Hematopoietic multipotent progenitor cell treated with erythropoietin and hydrocortisone succinate and interleukin-3 and kit ligand, for 6 days (in vitro differentiated cells): ENCODE measurements at regions not wholly inside any gene's neighbourhood (a gene's known extent, or its start where the extent isn't known, plus 50 kb on each side); places are given as distances from the start of the nearest gene placed in this dataset.

Source experiments
- DNase-seq: peaks from one replicate; pipeline ENCODE4 v3.0.0-alpha.2; 2015

DNA sequence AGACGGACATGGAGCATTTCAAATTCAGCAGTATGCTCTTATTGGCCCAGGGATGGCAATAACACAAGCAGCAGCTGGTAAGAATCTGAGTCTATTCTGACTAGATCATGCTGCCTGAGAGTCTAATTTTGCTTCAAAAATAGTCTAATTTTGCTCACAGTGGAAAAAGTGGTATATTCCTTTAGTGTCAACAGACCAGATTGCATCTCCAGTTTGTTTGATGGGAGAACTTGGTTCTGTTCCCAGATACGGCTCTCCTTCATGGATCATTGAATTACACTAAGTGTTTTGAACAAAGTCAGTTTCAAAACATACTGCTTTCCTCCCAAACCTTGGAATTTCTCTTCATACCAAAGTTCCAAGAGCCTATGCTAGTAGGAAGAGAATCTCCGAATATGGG, 586.1 kb downstream of the RNF144B start:
- no peak for DNase-seq

DNA sequence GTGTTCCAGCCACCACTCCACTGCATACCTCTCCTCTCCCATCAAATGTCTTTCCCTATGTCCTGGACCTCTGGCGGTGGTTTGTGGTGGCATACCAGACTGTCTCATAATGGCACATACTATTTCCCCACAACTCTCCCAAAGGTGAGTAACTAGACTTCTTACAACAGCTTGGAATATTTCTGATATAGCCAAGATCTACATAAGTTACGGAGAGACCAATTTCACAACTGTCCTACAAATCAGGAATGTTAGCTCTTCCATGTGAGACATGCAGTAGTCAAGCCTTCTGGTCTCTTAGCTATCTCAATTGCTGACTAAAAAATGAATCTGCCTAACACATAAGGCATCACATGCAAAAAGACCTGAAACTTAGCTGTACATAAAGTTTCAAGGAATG, 588.9 kb downstream of the RNF144B start:
- no peak for DNase-seq

DNA sequence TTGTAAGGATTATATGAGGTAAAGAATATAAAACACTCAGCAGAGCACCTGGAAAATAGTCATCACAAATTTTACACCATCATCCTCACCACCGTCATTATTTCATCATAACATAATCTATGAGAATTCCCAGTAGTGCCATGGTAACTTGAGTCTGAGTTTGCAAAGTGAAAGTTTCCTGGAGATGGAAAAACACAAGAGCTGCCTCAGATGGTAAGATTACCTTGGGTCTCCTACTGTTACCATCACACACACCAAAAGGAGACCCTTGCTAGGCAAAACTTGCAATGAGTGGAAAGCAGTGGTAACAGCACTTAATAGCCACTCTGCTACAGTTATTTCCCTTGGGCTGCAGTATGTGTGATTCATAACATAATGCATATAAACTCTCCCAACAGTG, 589.8 kb downstream of the RNF144B start:
- DNase-seq, result no peak

DNA sequence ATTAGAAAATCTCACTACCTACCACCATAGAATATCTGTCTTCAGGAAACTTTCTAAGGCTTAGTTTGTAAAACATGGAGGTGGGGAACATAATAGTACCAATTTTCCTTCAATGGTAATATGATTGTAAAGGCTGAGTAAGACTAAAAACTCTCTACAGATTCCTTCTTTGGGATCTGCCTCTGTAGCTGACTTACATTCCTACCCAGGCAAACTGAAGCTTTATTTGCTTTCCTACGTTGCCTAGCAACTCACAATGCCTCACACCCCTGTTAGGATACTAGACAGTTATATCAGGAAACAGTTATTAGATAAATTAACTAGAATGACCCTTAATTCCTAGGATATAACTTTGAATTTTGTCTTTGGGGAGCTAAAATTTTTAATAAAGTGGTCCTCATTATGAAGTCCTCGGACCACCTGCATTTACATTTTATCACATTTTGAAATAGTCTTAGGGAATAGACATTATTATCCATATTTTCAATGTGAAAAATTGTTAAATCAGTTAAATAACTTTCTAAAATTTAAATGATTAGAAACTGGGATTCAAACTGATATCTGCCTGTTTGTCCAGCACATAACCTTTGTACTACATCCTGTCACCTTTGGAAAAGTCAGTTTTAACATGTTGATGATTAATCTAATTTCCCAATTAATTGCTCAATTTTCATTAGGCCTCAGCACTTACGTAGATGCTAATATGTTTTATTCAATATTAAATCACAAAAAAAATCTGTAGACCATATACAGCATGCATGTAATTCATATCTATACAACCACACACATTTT, 591.4 kb downstream of the RNF144B start:
- DNase-seq, result no peak

DNA sequence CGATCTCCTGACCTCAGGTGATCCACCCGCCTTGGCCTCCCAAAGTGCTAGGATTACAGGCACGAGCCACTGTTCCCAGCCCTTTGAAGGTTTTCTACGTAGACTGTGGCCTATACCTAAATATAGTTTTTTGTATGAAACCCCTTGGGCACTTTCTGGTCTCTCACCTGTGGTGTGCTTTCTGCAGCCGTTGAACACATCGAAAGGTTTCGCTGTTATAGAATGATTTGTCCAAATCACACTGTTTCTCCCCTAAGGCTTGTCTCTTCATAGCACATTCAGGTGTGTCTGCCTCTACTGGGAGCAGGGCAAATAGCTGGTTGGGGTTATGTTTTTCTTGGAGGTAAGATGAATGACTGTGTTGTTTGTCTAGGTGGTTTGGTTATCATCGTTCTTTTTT, 597.9 kb downstream of the RNF144B start:
- DNase-seq, result no peak

DNA sequence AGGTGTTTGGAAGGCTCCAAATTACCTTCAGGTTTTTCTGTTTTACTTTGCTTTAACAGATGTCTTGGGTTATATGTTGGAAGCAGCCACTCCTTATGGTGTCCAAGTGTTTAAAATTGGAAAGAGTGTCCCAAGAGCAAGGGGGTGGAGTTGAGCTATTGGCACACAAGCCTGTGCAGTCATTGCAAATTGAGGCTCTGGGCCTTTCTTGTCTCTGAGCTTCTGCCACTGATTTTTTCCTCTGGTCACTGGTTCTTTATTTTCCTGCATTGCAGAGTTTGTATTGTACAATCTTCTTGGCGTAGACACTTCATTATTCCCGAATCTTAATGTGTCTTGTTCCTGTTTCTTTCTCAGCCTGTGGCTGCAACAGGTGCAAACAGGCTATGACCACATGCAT, 598.8 kb downstream of the RNF144B start:
- DNase-seq, result no peak

DNA sequence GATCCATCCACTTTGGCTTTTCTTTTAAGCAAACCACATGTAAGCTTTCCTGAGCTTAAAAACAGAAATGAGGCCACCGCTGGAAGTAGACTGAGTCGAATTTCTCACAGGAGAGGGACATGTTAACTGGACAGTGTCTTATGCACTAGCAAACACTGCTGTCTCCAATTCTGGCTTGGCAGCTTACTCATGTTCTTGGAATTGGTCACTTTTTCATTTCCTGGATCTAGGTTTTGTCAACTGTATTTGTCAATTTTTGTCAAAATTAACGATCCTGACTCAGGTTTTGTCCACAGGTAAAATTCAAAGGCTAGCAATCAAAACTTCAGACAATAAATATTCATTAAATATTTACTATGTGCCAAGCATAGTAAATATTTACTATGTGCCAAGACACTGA, 601.5 kb downstream of the RNF144B start:
- DNase-seq, result no peak

DNA sequence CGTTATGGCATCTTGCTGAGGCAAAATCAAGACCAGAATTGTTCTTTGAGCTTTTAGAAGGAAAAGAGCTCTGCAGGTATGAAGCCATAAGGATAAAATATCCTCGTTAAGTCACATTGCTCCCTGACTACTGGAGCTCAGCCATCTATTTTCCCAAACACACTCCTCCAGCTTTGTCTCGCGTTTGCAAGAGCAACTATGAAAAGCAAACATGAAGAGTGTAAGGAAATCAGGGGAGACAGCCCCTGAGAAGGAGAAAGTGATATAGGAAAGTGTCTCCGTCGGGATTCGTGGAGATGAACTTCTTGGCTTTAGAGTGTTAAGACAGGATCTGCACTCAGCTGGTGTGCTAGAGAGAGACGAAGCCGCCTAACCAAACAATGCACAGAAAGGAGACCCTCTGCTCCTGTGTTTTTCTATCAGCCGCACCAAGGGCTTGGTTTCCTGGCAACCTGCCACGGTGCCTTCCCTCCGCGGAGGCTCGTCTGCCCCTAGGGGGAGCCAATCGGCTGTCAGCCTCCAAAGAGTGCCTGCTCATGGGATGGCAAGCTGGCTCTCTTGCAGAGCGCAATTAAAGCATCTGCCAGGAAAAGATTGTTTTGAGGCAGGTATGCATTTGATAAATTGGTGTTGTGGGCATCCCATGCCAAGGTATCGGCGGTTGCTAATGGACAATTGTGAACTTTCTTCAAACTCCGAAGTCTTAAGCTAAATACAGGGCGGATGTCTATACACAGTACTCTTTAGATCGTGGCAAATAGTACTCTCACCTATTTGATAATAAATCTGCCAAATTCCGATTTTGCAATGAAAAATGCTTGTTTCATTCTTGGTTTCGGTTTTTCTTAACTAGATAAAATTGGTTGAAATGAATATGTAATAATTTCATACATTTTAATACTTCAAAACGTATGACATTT, 603.2 kb downstream of the RNF144B start:
- peak; percentile 83 for DNase-seq

DNA sequence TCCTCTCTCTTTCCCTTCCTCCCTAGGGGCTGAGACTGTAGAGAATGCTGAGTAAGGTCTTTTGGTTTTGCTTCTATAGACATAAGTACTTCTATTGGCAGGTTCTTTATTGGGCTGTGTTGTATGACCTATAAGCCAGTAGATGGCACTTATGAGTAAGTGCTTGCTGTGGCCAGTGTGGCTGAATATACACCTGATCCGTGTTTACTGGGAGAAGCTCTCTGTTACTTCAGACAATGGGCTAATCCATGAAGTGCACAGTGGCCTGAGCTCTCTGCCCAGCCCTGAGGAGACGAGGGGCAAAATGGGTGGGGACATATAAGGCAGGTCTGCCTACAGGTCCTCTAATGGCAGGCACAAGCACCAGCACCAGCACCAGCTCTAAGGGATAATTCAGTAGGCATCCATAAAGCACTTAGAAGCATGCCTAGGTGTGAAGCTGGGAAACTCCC, 610.3 kb downstream of the RNF144B start:
- peak; percentile 66 for DNase-seq

DNA sequence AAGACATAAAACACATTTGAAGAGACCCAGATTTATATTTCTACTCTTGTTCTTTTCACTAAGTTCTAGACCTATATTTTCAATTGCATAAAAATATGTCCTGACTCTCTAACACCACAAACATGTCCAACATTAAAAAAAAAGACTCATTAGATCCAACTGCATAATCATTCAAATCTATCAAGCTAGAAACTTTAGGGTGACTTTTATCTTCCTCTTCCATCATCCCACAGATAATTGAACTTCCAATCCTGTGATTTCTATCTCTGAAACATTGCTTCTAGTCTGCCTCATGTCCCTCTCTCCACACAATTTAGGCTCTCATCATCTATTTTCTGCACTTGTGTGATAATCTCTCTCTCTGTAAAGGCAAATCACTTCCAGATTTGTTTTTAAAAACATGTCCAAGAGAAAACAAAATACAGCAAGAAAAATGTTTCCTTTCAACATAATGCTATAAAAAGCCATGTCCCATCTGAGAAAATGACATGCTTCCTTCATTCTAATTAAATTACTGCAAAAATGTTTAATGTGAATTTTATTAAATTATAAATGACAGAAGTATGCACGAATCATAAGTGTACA, 615.9 kb downstream of the RNF144B start:
- no peak for DNase-seq

DNA sequence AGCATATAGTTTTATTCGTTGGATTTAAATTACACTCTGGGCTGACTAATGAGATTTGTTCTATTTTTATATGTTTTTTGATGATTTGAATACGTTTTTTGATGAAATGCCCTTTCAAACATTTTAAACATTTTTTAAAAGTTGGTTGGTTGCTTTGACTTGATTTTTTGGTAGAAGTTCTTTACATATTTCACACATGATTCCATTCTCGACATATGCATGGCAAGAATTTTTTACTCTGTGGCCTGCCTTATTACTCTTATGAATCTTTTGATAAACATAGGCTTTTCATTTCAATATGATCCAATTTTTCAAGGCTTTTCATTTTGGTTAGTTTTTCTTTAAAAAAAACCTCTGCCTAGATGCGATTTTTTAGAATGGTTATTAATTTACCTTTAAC, 617.0 kb downstream of the RNF144B start:
- no peak for DNase-seq

DNA sequence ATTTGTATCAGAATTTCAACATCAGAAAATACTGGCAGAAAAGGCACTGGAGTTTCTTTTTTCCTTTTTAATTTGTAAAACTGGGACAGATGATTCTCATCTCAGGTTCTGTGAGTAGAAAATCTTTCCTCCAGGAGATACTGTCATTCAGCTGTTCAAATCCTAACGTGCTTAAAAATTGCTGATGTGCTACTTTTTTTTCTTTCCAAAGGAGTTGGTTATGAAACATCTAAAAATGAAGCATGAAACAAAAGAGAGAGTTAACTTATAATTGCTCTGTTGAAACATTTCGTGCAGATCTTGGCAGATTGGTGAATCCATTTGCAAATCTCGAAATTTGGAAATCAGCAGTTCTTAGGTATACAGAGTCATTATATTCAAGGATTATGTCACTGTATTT, 622.6 kb downstream of the RNF144B start:
- no peak for DNase-seq

DNA sequence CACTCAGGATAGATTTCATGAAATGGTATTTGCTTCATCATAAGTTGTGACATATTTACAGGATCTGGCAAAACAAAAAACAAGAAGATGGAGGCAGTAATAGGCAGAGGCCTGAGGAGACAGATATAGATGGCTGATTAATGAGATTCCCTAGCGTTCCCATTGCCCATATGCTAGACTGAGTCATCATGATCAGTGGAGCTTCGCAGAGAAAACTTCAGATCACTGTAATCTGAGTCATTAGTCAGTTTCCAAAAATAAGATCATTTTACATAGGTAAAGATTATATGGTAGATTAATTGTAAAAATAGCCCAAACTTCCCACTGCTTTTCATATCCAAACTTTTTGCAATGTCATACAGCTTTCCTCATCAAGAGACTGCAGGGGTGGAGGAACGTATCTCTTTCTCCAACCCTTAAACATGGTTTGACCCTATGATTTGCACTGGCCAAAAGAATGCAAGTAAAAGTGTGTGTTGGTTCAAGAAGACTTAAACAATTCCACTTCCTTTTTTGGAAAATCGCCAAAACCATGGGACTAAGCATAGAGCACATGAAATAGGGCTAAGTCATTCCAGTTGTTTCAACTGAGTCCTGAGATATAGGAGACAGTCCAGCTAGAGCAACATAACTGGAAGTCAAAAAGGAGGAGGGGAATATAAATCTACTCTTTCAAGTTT, 626.0 kb downstream of the RNF144B start:
- DNase-seq, result no peak

DNA sequence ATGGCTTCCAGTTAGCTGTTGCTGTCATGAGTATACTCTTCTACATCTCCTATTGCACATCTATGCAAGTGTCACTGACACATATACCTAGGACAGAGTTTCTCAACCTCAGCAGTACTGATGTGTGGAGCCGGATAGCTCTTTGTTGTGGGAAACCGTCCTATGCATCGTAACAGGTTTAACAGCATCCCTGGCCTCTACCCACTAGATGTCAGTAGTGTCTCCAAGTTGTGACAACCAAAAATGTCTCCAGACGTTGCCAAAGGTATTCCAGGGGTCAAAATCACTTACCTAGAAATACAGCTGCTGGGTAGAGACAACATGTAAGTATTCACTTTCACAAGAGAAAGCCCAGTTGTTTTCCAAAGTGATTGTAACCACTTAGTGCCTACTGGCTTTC, 637.6 kb downstream of the RNF144B start:
- peak; percentile 33 for DNase-seq

DNA sequence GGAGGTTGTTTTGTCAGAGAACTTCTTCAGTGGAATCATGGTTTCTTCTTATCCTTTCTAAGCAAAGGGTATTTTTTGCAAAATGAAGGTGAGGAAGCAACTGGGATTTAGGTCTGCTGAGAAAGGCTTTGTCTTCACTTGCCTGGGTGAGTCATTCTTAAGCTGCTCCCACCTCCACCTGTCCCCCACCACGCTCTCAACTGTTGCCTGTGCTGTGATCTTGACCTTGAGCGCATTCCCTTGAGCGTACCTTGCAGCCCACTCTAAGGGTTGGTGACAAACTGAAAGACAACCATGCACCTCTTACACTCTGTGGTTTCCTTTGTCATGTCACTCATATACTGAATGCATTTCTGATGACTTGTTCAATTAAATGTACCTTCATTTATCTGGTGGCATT, 641.1 kb downstream of the RNF144B start:
- DNase-seq, result no peak

DNA sequence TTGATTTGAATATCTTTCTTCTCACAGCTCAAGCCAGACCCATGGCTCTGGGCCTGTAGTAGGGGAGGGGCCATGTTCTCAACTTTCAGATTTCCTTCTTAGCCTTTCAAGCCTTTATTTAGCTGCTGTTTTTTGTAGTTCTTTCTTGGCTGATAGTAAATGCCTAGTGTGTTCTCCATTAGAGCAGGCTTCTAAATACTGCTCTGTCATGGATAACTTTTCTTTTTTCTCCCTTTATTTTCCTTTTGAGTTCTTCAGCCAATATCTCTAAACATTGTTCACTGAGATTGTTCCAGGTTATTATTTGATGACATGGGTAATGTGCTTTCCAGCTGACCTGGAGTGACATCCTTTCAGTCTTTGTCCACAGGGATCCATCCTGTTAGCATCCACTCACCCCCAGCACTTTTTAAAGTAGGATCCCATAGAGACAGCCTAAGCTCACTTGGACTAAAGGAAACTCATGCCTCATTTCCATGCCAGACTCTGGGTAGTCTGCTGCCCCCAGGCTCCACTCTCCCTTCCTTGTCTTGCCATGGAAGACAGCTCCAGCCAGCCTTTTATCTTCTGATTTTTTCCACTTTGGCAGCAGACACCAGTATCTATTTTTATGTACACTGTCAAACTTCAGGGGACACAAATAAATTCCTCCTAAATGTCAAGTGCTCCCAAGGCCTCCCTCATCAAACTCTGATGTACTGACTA, 645.6 kb downstream of the RNF144B start:
- no peak for DNase-seq

DNA sequence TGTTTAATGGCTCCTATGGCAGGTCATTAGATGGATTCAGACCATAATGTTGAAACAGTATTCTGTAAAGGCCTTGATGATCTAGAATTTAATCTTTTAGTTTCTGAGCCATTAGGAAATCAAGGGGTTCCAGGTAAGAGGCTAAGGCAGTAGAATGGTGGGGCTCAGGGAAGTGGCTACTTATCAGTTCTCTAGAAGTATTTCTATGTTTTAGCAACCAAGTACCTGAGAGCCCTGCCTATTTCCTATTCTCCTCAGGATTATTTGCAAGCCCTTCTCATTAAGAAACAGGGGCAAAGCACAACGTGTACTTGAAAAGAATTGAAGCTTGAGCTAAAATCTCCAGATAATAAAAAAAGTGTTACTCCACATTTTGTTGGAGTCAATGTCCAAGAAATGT, 646.5 kb downstream of the RNF144B start:
- no peak for DNase-seq

DNA sequence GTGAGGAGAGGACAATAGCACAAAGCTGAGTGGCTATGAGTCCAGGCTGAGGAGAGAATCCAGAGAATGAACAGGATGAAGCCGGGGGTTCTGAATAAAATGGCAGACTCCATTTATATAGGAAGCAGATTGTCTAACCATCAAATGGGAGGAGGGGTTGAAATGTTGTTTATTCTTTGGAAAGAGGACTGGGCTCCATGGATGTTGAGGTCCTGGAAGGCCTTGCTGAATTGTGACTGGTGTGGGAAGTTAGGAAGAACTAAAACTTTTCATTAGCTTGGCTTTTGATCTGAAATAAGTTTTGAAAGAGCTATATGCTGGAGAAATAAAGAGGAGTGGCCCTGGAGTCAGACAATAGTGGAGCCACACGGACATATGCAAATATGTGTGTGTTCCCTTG, 647.8 kb downstream of the RNF144B start:
- DNase-seq, result no peak

DNA sequence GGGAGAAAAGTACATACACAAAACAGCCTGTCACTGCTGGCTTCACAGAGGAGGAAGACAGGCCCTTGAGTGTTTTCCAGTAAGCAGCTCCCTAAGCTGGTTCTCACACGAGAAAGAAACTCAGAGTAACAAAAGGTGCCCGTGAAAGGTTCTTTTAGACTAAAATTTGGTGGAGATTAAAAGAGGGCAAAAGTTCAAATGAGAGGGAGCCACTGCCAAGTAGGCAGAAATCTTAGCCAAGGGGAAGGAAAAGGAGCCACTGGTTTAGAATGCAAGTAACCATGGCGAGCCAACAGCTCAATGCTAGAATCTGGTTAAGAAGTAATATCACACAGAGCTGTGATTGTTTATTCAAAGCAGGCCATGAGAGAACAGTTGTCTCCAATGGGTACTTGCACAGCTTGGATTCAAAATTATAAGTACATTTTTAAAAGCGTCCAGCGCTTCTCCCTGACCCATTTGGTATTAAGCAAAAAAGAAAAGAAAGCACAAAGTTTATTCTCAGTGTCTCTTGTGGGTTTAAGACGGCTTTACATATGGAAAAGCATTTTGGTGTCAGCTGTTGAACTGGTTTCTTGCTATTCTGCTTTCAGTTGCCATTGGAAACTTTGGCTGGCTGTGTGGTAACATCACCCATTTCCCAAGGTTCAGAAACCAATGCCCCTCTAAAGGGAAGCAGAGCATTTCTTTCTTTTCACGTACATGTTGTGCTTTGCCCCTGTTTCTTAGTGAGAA, 648.5 kb downstream of the RNF144B start:
- DNase-seq, result no peak

DNA sequence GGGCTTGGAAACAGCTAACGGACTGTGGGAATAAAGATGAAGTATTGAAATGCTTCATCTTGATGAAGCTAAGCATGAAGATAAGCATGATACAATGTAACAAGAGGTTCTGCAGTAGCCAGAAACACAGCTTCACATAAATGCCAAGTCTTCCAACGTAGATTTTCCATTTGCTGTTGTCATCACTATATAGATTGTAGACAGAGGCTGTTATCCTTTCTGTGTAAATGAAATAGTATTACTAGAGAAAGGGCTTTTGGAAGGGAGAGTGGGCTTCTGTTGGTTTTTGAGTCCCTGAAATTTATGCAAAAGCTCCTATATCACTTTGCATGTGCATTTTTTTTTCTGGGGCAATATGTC, 649.0 kb downstream of the RNF144B start:
- no peak for DNase-seq

DNA sequence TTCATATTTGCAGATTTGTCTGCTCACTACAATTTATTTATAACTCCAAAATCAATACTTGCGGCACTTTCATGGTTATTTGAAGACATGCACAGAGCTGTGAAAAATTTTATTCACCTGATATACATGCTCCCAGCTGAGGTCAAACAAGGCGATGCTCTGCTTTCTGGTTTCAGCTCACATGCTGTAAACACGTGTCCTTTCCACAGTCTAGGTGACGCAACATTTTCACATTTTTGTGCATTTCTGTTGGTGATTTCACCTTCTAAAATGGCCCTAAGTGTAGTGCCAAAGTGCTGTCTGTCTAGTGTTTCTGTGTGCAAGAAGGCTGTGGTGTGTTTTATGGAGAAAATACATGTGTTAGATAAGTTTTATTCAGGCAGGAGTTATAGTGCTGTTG, 650.5 kb downstream of the RNF144B start:
- DNase-seq, result no peak

DNA sequence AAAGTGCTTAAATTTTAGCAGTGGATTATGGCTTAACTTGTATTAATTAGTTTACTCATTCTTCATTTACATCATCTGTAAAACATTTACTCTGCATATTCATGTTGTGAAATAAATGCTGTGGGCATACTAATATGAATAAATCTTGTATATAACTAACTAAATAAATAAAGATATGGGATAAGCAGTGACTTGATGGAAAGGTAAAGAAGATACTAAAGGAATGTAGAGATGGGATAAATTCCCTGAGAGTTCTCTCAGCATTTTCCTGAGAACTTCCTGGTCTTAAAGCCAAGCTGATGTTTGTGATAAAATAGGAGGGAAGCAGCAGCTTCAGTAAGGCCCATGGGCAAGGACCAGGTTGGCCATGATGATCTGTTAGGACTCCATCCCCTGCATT, 652.1 kb downstream of the RNF144B start:
- DNase-seq, result no peak
